ENCODE measurements at regions not wholly inside any gene's neighbourhood (a gene's known extent, or its start where the extent isn't known, plus 50 kb on each side); places are given as distances from the start of the nearest gene placed in this dataset.

- TF ChIP-seq CTCF (IDR thresholded peaks at IDR 0.05) (no peak), POLR2A (IDR thresholded peaks at IDR 0.05) (no peak)
These were observed 249.7 kb upstream of the IGFBP3 start for GRCh38 chr7:46170792-46171191.

Measured in thyroid gland (tissue), 4 donors.